SK-N-MC (cell line): ENCODE measurements at regions not wholly inside any gene's neighbourhood (a gene's known extent, or its start where the extent isn't known, plus 50 kb on each side); places are given as distances from the start of the nearest gene placed in this dataset.

Experiments used
- EZH2 ChIP-seq: fragments of 200-600 bp; sonication (generic); IDR thresholded peaks from one replicate; pipeline ENCODE4 v1.6.1; 2017; ENCODE audit warnings: antibody characterized with exemption
- POLR2AphosphoS5 ChIP-seq: IDR thresholded peaks from 2 replicates; pipeline ENCODE4 v1.6.1; 2012; ENCODE audit warnings: mild to moderate bottlenecking, low read depth, low read length, borderline replicate concordance

DNA sequence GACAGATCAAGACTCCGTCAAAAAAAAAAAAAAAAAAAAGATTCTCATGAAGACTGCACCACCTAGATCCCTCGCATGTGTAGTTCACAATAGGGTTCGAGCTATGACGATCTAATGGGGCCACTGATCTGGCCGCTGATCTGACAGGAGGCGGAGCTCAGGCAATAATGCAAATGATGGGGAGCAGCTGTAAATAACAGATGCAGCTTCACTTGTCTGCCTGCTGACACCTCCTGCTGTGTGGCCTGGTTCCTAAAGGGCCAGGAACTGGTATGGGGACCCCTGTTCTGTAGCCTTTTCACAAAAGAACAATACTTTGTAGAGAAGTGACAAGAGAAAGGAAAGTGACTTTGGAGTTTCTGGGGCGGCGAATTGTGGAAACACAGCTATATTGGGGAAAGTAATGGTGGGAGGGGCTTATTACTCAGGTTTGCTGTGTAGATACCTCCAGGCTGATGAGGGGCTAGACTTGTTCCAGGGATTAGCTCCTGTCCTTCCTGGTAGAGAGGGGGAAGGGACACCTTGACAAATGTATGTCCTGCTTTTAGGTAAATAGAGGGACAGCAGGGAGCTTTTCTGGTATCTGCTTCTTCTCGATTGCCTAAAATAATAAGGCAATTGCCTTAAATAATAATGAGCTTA, 57.1 kb downstream of the HAPSTR1 start:
- TF ChIP-seq POLR2AphosphoS5 (no peak), EZH2 (no peak)
